ENCODE measurements at regions not wholly inside any gene's neighbourhood (a gene's known extent, or its start where the extent isn't known, plus 50 kb on each side); places are given as distances from the start of the nearest gene placed in this dataset.

DNA sequence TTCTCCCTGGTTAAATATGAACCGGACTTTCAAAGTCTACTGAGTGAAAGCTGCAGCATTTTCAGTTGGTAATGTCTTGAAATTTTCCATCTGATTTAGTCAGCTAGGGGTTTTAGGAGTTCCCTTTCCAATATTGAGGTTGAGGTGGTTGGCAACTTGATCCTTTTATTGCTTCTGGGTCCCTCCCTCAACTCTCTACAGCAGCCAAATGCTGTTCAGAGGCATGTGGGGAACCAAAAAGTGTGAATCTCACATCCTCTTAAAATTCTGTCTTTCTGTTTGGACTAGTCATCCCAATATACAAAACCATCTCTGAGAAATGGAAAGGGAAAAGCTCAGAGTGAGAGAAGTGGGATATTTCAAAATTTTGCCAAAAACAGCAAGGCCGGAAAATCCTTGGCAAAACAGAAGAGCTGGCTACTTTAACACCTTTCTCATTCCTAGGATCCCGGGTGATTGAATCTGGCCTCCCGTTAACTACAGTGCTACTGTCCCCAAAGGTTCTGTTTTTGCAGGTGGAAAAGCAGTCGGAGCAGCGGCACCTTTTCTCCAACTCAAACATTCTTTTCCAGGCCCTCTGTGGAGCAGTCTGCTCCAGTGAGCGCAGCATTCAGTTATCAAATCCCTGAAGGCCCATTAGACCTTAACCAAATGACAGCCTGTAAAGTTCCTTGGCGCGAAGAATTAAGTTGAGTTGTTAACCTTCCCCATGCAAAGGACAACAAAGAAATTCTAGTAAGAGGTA is 345.9 kb upstream of the NUDT12 start:
- TF ChIP-seq, protein P1, sequence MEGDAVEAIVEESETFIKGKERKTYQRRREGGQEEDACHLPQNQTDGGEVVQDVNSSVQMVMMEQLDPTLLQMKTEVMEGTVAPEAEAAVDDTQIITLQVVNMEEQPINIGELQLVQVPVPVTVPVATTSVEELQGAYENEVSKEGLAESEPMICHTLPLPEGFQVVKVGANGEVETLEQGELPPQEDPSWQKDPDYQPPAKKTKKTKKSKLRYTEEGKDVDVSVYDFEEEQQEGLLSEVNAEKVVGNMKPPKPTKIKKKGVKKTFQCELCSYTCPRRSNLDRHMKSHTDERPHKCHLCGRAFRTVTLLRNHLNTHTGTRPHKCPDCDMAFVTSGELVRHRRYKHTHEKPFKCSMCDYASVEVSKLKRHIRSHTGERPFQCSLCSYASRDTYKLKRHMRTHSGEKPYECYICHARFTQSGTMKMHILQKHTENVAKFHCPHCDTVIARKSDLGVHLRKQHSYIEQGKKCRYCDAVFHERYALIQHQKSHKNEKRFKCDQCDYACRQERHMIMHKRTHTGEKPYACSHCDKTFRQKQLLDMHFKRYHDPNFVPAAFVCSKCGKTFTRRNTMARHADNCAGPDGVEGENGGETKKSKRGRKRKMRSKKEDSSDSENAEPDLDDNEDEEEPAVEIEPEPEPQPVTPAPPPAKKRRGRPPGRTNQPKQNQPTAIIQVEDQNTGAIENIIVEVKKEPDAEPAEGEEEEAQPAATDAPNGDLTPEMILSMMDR (IDR thresholded peaks at IDR 0.05): no peak
- no peak for TF ChIP-seq POLR2A (IDR thresholded peaks at IDR 0.05)
